ENCODE measurements at regions not wholly inside any gene's neighbourhood (a gene's known extent, or its start where the extent isn't known, plus 50 kb on each side); places are given as distances from the start of the nearest gene placed in this dataset.

DNA sequence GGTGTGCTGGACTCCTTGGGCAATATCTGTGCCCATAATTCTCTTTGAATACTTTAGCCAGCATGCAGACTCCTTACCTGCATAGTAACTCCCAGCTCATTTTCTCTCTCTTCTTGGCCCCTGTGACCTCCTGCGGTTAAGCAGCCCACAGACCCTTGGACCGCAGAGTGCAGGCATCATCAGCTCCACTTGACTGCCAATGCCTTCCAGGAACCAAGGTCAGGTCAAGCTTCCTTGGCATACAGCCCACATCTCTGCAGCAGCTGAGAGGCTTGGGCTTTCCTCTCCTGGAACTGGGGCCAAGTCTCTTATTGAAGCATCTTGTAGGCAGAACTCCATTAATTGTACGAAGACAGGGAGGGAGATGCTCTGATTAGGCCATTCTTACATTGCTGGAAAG lies 130.1 kb upstream of the PIEZO2 start:
- H3K36me3 ChIP-seq: no peaks in the 10 kb centered on the region
- TF ChIP-seq POLR2A (IDR thresholded peaks at IDR 0.05): no peak
- TF ChIP-seq, protein P1, sequence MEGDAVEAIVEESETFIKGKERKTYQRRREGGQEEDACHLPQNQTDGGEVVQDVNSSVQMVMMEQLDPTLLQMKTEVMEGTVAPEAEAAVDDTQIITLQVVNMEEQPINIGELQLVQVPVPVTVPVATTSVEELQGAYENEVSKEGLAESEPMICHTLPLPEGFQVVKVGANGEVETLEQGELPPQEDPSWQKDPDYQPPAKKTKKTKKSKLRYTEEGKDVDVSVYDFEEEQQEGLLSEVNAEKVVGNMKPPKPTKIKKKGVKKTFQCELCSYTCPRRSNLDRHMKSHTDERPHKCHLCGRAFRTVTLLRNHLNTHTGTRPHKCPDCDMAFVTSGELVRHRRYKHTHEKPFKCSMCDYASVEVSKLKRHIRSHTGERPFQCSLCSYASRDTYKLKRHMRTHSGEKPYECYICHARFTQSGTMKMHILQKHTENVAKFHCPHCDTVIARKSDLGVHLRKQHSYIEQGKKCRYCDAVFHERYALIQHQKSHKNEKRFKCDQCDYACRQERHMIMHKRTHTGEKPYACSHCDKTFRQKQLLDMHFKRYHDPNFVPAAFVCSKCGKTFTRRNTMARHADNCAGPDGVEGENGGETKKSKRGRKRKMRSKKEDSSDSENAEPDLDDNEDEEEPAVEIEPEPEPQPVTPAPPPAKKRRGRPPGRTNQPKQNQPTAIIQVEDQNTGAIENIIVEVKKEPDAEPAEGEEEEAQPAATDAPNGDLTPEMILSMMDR (IDR thresholded peaks at IDR 0.05): no peak
- H3K4me3 ChIP-seq (replicated peaks in 1 of 3): no peak overlapping the region
- intact Hi-C loops (cut with DNase I): no loop called here
- 69 to 72% methylated on average over 3 of the region's 3 CpGs for WGBS, 2 donors
- no peaks in the 10 kb centered on the region for H3K4me1 ChIP-seq
- DNase-seq: no peak
- no peaks in the 10 kb centered on the region for H3K9me3 ChIP-seq
- H3K27me3 ChIP-seq: no peaks in the 10 kb centered on the region
- H3K27ac ChIP-seq: no peak overlapping the region

DNA sequence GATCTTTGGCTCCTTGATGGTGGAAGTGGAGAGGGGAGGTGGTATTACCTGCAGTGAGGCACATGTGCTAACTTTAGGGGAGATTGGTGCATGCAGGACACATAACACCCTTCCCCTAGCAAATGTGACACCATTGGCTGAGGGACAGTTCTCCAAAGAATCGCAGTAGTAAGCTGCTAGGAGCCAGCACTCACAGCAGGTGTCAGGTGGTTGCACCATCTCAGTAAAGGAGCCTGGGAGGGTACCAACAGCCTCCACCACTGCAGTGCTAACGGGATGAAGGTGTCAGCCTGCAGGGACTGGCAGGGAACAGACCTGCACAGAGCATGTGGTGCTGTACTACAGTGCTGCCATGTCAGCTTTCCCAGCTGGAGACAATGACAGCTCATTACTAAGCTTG lies 127.3 kb upstream of the PIEZO2 start:
- intact Hi-C loops (cut with DNase I): no loop called here
- WGBS, 2 donors: 65 to 83% methylated on average over 2 of the region's 2 CpGs

DNA sequence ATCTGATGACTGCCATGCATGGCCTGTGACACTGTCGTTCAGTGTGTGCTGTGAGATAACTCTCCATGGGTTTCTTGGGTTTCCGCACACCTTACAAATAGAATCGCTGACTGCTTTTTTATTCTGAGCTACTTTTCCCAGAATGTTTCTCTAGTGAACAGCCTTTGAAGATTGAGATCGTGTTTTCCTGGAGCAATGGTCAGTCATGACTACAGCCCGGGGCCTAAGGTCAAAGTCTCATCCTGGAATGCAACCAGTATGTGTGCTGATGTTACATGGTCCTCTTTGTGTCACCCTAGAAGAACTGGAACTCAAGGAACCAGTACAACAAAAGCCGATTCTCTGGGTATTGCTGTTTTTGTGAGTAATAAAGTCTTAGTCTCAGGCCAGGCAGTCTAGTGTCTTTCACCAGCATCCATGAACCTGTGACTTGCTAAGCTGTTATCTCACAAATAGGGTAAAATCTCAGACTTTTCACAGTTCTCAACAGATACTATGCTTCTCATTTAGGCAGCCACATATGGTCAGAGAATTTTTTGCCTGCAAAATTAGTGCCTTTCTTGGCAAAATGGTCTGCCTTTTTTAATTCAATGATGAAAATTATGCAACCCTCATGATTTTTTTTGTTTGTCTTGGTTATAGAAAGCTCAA lies 124.9 kb upstream of the PIEZO2 start:
- DNase-seq: no peak
- intact Hi-C loops (cut with DNase I): no loop called here
- Histone ChIP-seq H3K27me3 (no peaks in the 10 kb centered on the region), H3K4me3 (replicated peaks in 1 of 3) (no peak overlapping the region), H3K27ac (no peak overlapping the region), H3K36me3 (no peaks in the 10 kb centered on the region), H3K9me3 (no peaks in the 10 kb centered on the region), H3K4me1 (no peaks in the 10 kb centered on the region)
- 90 to 93% methylated on average over 6 of the region's 6 CpGs for WGBS, 2 donors
- TF ChIP-seq, protein P1 (IDR thresholded peaks at IDR 0.05): no peak
- no peak for TF ChIP-seq POLR2A (IDR thresholded peaks at IDR 0.05)

More for the DNA sequence above, 127.3 kb upstream of the PIEZO2 start:
- Histone ChIP-seq H3K27me3 (no peaks in the 10 kb centered on the region), H3K4me3 (replicated peaks in 1 of 3) (no peak overlapping the region), H3K36me3 (no peaks in the 10 kb centered on the region), H3K27ac (no peak overlapping the region), H3K9me3 (no peaks in the 10 kb centered on the region), H3K4me1 (no peaks in the 10 kb centered on the region)
- no peak for DNase-seq
- TF ChIP-seq POLR2A (IDR thresholded peaks at IDR 0.05): no peak
- TF ChIP-seq, protein P1 (IDR thresholded peaks at IDR 0.05): no peak

DNA sequence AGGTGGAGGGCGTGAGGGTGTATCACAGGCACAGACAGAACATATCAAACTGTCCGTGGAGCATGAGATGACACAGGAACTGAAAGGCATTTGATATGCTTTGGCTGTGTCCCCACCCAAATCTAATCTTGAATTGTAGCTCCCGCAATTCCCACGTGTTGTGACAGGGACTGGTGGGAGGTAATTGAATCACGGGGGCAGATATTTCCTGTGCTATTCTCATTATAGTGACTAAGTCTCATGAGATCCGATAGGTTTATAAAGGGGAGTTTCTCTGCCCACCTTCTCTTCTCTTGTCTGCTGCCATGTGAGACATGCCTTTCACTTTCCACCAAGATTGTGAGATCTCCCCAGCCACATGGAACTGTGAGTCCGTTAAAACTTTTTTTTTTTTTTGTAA lies 123.1 kb upstream of the PIEZO2 start:
- H3K9me3 ChIP-seq: no peaks in the 10 kb centered on the region
- H3K27ac ChIP-seq: no peak overlapping the region
- no peak for TF ChIP-seq POLR2A (IDR thresholded peaks at IDR 0.05)
- TF ChIP-seq, protein P1 (IDR thresholded peaks at IDR 0.05): no peak
- WGBS, 2 donors: 72 to 76% methylated on average over 7 of the region's 7 CpGs
- H3K4me1 ChIP-seq: no peaks in the 10 kb centered on the region
- H3K27me3 ChIP-seq: no peaks in the 10 kb centered on the region
- H3K4me3 ChIP-seq (replicated peaks in 1 of 3): no peak overlapping the region
- intact Hi-C loops (cut with DNase I): no loop called here
- DNase-seq: no peak
- no peaks in the 10 kb centered on the region for H3K36me3 ChIP-seq

DNA sequence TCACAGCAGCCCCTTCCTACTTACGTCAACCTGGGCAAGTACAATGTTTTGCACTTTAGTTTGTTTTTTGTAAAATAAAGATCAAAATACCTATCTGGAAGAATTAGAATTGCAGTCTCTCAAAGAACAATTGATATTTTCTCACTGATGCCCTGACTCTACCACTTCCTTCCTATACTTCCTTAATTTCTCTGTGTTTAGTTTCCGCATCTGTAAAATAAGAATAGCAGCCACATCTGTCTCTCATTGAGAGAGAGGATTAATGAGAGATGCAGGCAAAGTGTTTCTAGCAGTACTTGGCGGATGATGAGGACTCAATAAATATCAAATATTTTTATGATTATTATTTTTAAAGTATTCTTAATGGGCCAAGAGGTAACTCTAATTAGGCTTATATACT lies 122.6 kb upstream of the PIEZO2 start:
- intact Hi-C loops (cut with DNase I): no loop called here
- no peak overlapping the region for H3K4me3 ChIP-seq (replicated peaks in 1 of 3)
- no peaks in the 10 kb centered on the region for H3K36me3 ChIP-seq
- TF ChIP-seq, protein P1 (IDR thresholded peaks at IDR 0.05): no peak
- no peak for TF ChIP-seq POLR2A (IDR thresholded peaks at IDR 0.05)
- 38 to 44% methylated on average over 3 of the region's 3 CpGs for WGBS, 2 donors
- no peak overlapping the region for H3K27ac ChIP-seq
- DNase-seq: no peak
- H3K9me3 ChIP-seq: no peaks in the 10 kb centered on the region
- no peaks in the 10 kb centered on the region for H3K27me3 ChIP-seq
- no peaks in the 10 kb centered on the region for H3K4me1 ChIP-seq

Data from thyroid gland (tissue), 4 donors.